Stomach (tissue), 8 donors: ENCODE measurements at regions not wholly inside any gene's neighbourhood (a gene's known extent, or its start where the extent isn't known, plus 50 kb on each side); places are given as distances from the start of the nearest gene placed in this dataset.

ENCODE experiments used
- DNase-seq, 2 donors: peaks; one replicate each; pipeline versions ENCODE4 v3.0.0 to v3.0.0-alpha.2; 2013 to 2019
- H3K27ac ChIP-seq, 5 donors: fragments of 200-600 bp in 4 of 5; sonication (generic) in 4 of 5; one replicate each; pipeline ENCODE4 v1.5.1; 2013 to 2019; ENCODE audit warnings: mild to moderate bottlenecking in 1 of 5, moderate library complexity in 1 of 5
- H3K27me3 ChIP-seq, 3 donors: fragments of 200-600 bp; sonication (generic); one replicate each; pipeline ENCODE4 v1.5.1; 2017 to 2019; ENCODE audit warnings: mixed run types in 1 of 3
- H3K36me3 ChIP-seq, 4 donors: fragments of 200-600 bp; sonication (generic); 1 replicate in 3 of 4; 2 replicates in 1 of 4; pipeline ENCODE4 v1.5.1; 2016 to 2019
- H3K4me1 ChIP-seq, 4 donors: fragments of 200-600 bp; sonication (generic); one replicate each; pipeline ENCODE4 v1.5.1; 2016 to 2019
- H3K4me3 ChIP-seq, 4 donors: fragments of 200-600 bp; sonication (generic) in 3 of 4; one replicate each; pipeline ENCODE4 v1.5.1; 2016 to 2019; ENCODE audit warnings: mild to moderate bottlenecking in 1 of 4
- H3K9me3 ChIP-seq, 4 donors: fragments of 200-600 bp; sonication (generic); one replicate each; pipeline ENCODE4 v1.5.1; 2016 to 2019
- CTCF ChIP-seq, 7 experiments: fragments of 450-650 bp in 4 of 7; fragments of 200-600 bp in 3 of 7; sonication (generic) in 3 of 7; IDR thresholded peaks; one replicate each; pipeline ENCODE4 v1.5.1; 2016 to 2019; ENCODE audit warnings: antibody characterized with exemption in 7 of 7, control low read depth in 2 of 7, mild to moderate bottlenecking in 1 of 7
- EP300 ChIP-seq: sonication (generic); formaldehyde crosslinking; IDR thresholded peaks from one replicate; pipeline ENCODE4 v1.6.1; 2017; ENCODE audit warnings: antibody characterized with exemption
- POLR2A ChIP-seq, 4 donors: fragments of 450-650 bp; IDR thresholded peaks; one replicate each; pipeline ENCODE4 v1.6.1; 2016; ENCODE audit warnings: antibody characterized with exemption in 4 of 4, control low read depth in 2 of 4, mild to moderate bottlenecking in 1 of 4, moderate library complexity in 1 of 4
- POLR2AphosphoS5 ChIP-seq, 3 donors: sonication (generic); formaldehyde crosslinking; IDR thresholded peaks; one replicate each; pipeline ENCODE4 v1.6.1; 2016; ENCODE audit warnings: antibody characterized with exemption in 3 of 3
- WGBS, 5 donors: extraction: QIAGEN DNeasy Blood & Tissue Kit in 3 of 5; methylation state at CpG; one replicate each; pipeline versions ENCODE4 v1.1.5 to v1.1.7; 2013 to 2018; 5-methylcytosine and 5-hydroxymethylcytosine counted together
- intact Hi-C: fragments of 100-400 bp; cut with DNase I; formaldehyde crosslinking; loops from one replicate; pipeline ENCODE4 v1.15.1; 2023; ENCODE audit warnings: low total_unique reads
- donor health status: healthy with polysubstance abuse.
- donor health status: Bipolar disorder and iron deficiency.
- donor health status: healthy.

GRCh38 chr13:68078469-68078868 lies 848.3 kb upstream of the PCDH9 start:
- no peaks in the 10 kb centered on the region for H3K36me3 ChIP-seq
- WGBS, 5 donors, result 83 to 95% (median 86%) methylated on average over 2 of the region's 2 CpGs
- intact Hi-C loops, result no loop called here
- no peak for TF ChIP-seq CTCF (IDR thresholded peaks at IDR 0.05)
- TF ChIP-seq POLR2A (IDR thresholded peaks at IDR 0.05), result no peak
- TF ChIP-seq POLR2AphosphoS5 (IDR thresholded peaks at IDR 0.05), result no peak
- no peak for TF ChIP-seq EP300
- no peak overlapping the region for H3K27ac ChIP-seq
- DNase-seq, result no peak
- no peaks in the 10 kb centered on the region for H3K27me3 ChIP-seq
- peaks cover 0 to 4% (median 0%) of the 10 kb centered on the region in 4 donors for H3K9me3 ChIP-seq
- no peaks in the 10 kb centered on the region for H3K4me1 ChIP-seq
- no peak overlapping the region for H3K4me3 ChIP-seq

GRCh38 chr13:68076046-68076445 lies 845.9 kb upstream of the PCDH9 start:
- 84 to 91% (median 88%) methylated on average over 9 of the region's 9 CpGs for WGBS, 5 donors
- intact Hi-C loops, result no loop called here

GRCh38 chr13:68066879-68067513 lies 836.9 kb upstream of the PCDH9 start:
- no peak overlapping the region for H3K27ac ChIP-seq
- H3K27me3 ChIP-seq, result no peaks in the 10 kb centered on the region
- no peak overlapping the region for H3K4me3 ChIP-seq
- no peaks in the 10 kb centered on the region for H3K4me1 ChIP-seq
- H3K36me3 ChIP-seq, result no peaks in the 10 kb centered on the region
- intact Hi-C loops, result no loop called here
- no peak for TF ChIP-seq POLR2AphosphoS5 (IDR thresholded peaks at IDR 0.05)
- no peak for TF ChIP-seq EP300
- no peak for TF ChIP-seq CTCF (IDR thresholded peaks at IDR 0.05)
- no peak for TF ChIP-seq POLR2A (IDR thresholded peaks at IDR 0.05)
- WGBS, 5 donors, result 31 to 46% (median 38%) methylated on average over 2 of the region's 2 CpGs
- no peak for DNase-seq
- no peaks in the 10 kb centered on the region for H3K9me3 ChIP-seq

More at GRCh38 chr13:68076046-68076445, 845.9 kb upstream of the PCDH9 start:
- no peak for DNase-seq
- Histone ChIP-seq H3K4me3 (no peak overlapping the region), H3K27me3 (no peaks in the 10 kb centered on the region), H3K9me3 (peaks cover 0 to 4% (median 0%) of the 10 kb centered on the region in 4 donors), H3K27ac (no peak overlapping the region), H3K4me1 (no peaks in the 10 kb centered on the region), H3K36me3 (no peaks in the 10 kb centered on the region)
- TF ChIP-seq CTCF (IDR thresholded peaks at IDR 0.05), result no peak
- TF ChIP-seq POLR2A (IDR thresholded peaks at IDR 0.05), result no peak
- TF ChIP-seq EP300, result no peak
- no peak for TF ChIP-seq POLR2AphosphoS5 (IDR thresholded peaks at IDR 0.05)

GRCh38 chr13:68064001-68064770 lies 834.0 kb upstream of the PCDH9 start:
- Histone ChIP-seq H3K27me3 (no peaks in the 10 kb centered on the region), H3K27ac (no peak overlapping the region), H3K36me3 (no peaks in the 10 kb centered on the region), H3K4me3 (no peak overlapping the region), H3K9me3 (no peaks in the 10 kb centered on the region), H3K4me1 (no peaks in the 10 kb centered on the region)
- 68 to 82% (median 74%) methylated on average over 4 of the region's 4 CpGs for WGBS, 5 donors
- intact Hi-C loops, result no loop called here
- TF ChIP-seq CTCF (IDR thresholded peaks at IDR 0.05) (no peak), POLR2A (IDR thresholded peaks at IDR 0.05) (no peak), EP300 (no peak), POLR2AphosphoS5 (IDR thresholded peaks at IDR 0.05) (no peak)
- DNase-seq, result no peak
